Activated CD4-positive, alpha-beta T cell treated with anti-CD3 and anti-CD28 coated beads for 48 hours (primary cell): ENCODE measurements at regions not wholly inside any gene's neighbourhood (a gene's known extent, or its start where the extent isn't known, plus 50 kb on each side); places are given as distances from the start of the nearest gene placed in this dataset.

ENCODE experiments used
- DNase-seq: peaks from one replicate; pipeline ENCODE4 v3.0.0-alpha.2; 2020

GRCh38 chr9:12934545-12935272, 159.9 kb downstream of the LURAP1L start:
- no peak for DNase-seq

DNA sequence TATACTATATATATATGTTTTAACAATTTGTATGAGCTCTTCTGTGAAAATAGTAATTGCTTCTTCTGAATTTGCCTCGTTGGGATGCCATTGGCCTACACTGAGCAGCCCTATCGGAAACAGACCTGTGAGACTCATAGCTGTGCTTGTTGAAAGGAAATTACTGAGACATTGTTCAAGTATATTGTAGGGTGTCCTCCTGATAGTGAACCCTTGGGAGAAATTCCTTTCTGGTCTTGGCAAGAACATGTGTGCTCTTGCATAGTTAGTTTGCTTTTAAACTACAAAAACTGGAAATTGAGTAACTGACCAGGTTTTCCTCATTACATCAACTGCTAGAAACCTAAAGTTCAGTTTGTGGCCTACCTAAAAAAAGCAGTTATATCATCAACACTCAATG, 160.9 kb downstream of the LURAP1L start:
- no peak for DNase-seq

DNA sequence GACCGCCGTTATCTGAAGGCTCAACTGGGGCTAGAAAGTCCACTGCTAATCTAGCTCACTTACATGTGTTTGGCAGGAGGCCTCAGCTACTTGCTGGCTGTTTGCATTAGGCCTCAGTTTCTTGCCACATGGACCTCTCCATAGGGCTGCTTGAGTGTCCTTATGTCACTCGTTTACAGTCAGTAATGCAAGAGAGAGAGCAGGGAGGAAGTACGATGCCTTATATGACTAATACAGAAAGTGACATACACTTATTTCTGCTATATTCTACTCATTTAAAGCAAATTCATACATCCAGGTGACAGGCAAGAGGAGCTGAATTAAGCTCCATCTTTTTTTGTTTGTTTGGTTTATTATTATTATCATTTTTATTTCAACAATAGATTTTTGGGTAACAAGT, 179.6 kb downstream of the LURAP1L start:
- DNase-seq = no peak

- DNase-seq = no peak
Observed at GRCh38 chr9:12955510-12956163, 180.8 kb downstream of the LURAP1L start.

DNA sequence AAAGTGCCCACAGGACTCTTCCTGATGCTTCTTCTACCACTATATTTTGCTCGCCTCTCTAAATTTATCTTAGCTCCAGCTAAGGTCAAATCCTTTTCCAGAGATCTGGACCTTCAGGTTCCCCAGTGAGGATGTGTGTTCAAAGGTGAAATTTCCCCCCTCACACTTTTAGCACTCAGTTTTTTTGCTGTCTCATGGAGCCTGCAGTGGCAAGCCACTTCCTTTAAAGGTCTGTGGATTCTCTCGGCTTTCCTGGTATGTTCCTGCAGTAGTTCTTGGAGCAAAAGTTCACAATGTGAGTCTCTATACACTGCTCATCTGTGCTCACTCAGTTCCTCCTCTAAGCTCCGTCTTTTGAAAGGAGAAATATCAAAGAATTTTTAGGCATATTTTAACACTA, 181.4 kb downstream of the LURAP1L start:
- no peak for DNase-seq

DNA sequence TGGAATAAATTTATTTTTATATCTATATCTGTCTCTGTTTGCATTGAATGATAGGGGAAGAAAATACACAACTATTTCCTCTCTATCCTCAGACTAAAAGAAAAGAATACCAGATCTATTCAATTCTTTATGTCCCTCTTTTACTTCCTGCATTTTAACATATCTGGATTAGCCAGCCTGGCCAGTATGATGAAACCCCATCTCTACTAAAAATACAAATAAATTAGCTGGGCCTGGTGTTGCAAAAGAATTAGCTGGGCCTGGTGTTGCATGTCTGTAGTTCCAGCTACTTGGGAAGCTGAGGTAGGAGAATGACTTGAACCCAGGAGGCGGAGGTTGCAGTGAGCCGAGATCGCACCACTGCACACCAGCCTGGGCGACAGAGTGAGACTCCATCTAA, 182.0 kb downstream of the LURAP1L start:
- no peak for DNase-seq

DNA sequence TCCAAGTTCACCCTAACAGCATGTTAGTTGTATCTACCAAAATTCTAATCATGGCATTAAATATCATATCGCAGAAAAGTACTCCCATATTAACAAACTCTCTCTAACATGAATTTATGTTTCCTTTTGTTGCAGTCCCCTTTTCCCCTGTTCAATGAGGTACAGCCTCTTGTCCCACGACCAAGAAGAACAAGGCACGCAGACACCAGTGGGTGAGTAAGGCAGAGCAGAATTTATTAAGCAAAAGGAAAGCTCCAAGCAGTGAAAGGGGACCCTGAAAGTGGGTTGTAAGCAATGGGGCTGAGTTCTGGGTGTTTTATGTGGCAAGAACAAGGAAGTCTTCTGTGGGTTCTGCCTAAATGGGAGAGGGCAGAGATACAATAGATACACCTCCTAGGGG, 183.5 kb downstream of the LURAP1L start:
- DNase-seq = no peak

GRCh38 chr9:12958708-12959107, 183.9 kb downstream of the LURAP1L start:
- no peak for DNase-seq

DNA sequence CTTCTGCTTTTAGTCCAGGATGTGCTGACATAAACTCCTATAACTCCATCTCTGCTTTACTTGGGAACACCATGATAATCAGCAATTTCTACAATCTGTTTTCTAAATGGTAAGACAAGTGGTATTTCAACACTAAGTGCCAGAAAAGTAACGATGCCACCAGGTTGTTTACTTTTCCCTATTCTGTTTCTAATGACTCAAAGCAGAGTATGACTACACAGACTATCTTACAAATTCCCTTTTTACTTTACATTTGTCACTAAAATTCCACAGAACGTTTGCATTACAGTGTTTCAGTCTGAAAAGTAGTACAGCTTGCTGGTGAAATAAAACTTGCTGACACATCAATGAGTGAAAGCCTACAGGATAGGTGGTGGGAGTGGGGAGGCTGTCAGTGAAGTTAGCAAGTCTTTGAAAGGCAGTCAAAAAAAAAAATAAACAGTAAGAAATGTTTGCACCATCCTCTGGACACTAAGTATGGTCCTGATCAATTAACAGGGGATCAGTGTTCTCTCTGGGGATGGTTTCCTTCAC, 186.5 kb downstream of the LURAP1L start:
- no peak for DNase-seq

DNA sequence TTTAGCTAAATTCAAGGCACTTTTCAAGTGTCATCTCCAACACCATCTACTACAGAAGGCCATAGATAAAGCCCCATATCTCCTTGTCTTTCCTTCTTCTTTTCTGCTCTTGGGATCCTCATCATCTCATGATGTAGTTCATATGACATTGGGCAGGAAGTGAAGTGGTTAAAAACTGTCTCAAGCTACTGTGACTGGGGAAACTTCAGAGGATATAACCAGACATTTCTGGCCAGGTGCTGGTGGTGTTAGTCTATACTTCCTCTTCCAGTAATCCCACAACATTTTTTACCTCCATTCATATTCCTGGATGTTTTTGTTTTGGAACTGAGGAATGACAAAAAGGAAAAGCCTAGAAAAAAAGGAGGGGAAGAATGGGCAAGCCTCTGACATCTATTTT, 188.7 kb downstream of the LURAP1L start:
- DNase-seq = no peak

DNA sequence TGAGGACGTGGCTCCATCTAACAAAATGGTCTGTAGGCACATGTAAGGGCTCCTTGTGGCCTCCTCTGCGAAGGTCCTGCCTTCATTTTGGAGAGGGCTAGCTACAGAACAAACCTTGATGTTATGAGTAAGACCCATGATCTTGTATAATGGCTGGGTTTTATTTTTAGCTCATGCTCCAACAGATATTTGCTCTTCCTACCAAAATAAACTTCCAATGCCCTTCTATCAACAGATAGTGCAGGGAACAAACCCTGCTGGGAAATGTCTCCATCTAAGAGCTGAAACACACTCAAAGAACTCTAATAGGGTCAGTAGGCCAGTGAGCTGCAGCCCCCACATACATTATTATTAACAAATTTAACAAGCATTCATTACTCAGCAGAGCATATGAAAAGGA, 189.5 kb downstream of the LURAP1L start:
- DNase-seq = no peak

DNA sequence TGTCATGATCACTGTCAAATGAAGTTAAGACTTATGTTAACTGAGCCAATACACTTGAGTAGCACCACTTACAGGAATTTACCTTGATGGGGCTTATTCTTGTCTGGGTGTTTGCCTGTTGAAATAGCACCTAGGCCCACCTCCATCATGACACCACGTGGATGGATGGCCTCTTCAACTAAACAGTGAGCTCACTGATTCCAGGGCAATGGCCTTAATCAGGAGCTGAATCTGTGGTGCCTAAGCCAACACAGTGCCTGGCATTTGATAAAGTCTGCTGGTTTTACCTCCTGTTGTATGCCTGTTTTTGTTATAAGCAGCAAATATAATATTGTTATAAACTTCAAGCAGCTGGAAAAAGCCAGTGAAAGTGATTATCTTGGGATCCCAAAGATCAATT, 190.5 kb downstream of the LURAP1L start:
- no peak for DNase-seq

- no peak for DNase-seq
Observed at GRCh38 chr9:12968093-12968492, 193.3 kb downstream of the LURAP1L start.

DNA sequence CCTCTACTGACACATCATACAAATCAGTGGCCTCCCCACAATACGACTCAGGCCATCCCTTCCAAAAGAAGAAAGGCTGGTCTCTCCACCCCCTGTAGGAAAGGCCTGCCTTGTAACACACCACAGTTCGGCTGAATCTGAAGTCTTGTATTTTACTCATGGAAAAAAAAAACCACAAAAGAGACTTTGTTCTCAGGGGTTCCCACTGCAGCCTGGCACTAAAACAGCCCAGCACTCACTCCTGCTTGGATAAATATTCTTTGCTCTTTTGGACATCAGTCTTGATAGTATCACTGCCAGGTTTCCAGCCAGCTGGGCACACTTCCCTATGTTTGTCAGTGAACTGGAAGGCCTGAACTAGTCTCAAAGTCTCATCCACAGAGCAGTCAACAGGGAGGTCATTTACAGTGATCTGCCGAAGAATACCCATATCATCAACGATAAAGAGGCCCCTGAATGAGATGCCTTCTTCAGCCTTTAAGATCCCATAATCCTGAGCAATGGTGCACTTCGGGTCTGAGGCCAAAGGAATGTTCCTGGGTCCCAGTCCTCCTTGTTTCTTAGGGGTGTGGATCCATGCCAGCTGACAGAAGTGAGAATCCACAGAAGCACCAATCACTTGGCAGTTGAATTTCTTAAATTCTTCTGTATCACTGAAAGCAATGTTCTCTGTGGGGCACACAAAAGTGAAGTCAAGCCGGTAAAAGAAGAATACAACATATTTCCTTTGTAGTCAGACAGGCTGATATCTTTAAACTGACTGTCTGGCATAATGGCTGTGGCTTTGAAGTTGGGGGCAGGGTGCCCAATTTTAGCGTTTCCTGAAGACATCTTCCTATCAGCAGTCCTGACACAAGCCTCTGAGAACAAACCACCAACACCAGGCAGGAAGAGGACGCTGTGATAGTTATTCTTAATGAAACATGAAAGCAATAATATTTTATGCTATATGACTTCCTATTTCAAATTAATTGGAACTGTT, 198.1 kb downstream of the LURAP1L start:
- DNase-seq = no peak

GRCh38 chr9:12973710-12974109, 198.9 kb downstream of the LURAP1L start:
- no peak for DNase-seq

GRCh38 chr9:12974671-12975070, 199.9 kb downstream of the LURAP1L start:
- no peak for DNase-seq

DNA sequence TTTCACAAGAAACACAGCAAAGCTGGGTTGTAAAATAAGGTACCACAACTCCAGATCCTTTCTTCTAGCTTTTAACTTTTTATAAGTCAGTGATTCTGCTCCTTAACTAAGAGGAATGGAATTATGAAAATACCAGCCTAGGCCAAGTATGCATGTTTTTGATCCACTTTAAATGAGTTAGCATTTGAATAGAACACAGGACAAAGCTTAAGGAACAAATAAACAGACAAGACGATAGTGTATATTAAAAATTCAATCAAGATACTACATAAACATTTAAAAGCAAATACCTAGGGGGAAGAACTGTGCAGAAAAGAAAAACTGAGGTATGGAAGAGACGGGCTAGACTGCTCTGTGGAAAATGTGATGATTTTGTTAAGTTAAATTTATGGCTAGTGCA, 200.7 kb downstream of the LURAP1L start:
- DNase-seq = no peak

DNA sequence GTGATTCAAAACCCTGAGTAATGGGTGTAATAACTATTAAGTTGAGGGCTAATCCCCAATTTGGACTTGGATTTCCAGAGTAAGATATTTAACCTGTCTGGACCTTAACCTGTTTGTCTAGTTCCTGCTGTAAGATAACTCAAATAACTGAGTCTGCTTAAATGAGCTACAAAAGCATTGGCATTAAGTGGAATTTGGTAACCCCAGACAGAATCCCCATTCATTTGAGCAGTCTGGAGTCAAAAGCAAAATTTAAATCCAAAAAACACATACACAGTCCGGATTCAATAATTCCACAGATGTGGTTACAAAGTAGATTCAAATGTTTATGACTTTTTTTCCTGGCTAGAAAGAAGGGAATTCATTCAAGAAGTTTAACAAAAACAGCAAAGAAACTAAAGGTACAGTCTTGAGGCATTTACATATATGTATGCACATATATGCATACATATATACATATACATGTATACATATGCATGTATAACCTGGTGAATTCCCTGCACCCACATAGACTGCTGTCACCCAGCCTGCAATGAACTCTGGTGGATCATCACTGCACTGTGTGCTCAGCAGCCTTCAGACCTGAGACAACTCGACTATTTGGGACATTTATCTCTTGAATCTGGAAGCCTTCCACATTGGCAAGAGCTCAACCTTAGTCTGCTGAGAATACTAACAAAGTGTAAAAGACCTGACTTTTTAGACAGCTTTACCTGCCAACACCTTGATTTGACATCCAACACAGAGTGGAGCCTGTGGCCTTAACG, 205.4 kb downstream of the LURAP1L start:
- no peak for DNase-seq

DNA sequence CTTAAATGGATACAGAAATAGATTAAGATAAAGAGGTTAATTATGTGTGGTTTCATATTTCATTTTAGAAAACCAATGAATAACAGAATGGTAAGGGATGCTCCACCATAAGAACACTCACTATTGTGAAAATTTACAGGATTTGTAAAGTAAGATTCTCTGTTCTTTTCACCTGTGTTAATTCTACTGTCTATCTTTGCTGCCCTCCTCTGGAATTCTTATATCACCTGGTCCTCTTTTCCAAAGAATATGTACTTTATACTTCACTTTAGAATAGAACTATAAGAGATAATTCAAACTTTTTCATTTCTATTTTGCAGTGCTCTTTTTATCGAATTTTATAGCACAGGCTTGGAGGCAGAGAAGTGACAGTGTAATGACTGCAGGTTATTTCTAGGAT, 213.4 kb downstream of the LURAP1L start:
- DNase-seq = no peak

DNA sequence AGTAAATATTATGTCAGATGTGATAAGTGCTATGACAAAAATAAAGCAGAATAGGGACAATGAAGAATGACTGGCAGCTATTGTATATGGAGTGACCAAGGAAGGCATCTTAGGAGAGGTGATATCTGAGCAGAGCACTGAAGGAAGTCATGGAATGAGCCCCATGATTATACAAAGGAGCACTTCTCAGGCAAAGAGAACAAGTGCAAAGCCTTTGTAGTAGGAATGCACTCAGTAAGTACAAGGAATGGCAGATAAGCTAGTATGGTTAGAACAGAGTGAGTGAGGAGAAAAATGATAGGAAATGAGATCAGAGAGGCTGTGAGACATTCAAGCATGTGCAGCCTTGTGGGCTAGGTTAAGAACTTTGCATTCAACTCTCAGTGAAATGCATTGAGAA, 214.8 kb downstream of the LURAP1L start:
- no peak for DNase-seq

GRCh38 chr9:12993466-12993865, 218.6 kb downstream of the LURAP1L start:
- DNase-seq = no peak

GRCh38 chr9:12997009-12997408, 222.2 kb downstream of the LURAP1L start:
- DNase-seq = no peak
